ENCODE measurements at regions not wholly inside any gene's neighbourhood (a gene's known extent, or its start where the extent isn't known, plus 50 kb on each side); places are given as distances from the start of the nearest gene placed in this dataset.

GRCh38 chr11:43242401-43242800 is 69.4 kb upstream of the API5 start:
- DNase-seq (ENCODE audit: insufficient read length, low spot score): no peak
- FAIRE-seq: no peak
- TF ChIP-seq POLR2AphosphoS5 (IDR thresholded peaks at IDR 0.05; ENCODE audit: low read depth, low read length) (no peak), POLR2A (IDR thresholded peaks at IDR 0.05; ENCODE audit: low read depth, low read length) (no peak), TAF1 (IDR thresholded peaks at IDR 0.05; ENCODE audit: low read depth, low read length) (no peak), PAX5 (IDR thresholded peaks at IDR 0.05; ENCODE audit: insufficient read depth, low read length, severe bottlenecking) (no peak), SPI1 (IDR thresholded peaks at IDR 0.05; ENCODE audit: low read depth, low read length) (no peak), POU2F2 (IDR thresholded peaks at IDR 0.05; ENCODE audit: low read depth, low read length) (no peak)

GRCh38 chr11:43243927-43244326 is 67.9 kb upstream of the API5 start:
- no peak for FAIRE-seq

GRCh38 chr11:43245466-43245865 is 66.3 kb upstream of the API5 start:
- FAIRE-seq: no peak
- no peak for TF ChIP-seq SPI1 (IDR thresholded peaks at IDR 0.05; ENCODE audit: low read depth, low read length)
- DNase-seq (ENCODE audit: insufficient read length, low spot score): no peak

More at GRCh38 chr11:43243927-43244326, 67.9 kb upstream of the API5 start:
- no peak for DNase-seq (ENCODE audit: insufficient read length, low spot score)
- TF ChIP-seq POLR2A (IDR thresholded peaks at IDR 0.05; ENCODE audit: low read depth, low read length) (no peak), PAX5 (IDR thresholded peaks at IDR 0.05; ENCODE audit: insufficient read depth, low read length, severe bottlenecking) (no peak), TAF1 (IDR thresholded peaks at IDR 0.05; ENCODE audit: low read depth, low read length) (no peak), SPI1 (IDR thresholded peaks at IDR 0.05; ENCODE audit: low read depth, low read length) (no peak), POU2F2 (IDR thresholded peaks at IDR 0.05; ENCODE audit: low read depth, low read length) (no peak), POLR2AphosphoS5 (IDR thresholded peaks at IDR 0.05; ENCODE audit: low read depth, low read length) (no peak)

GRCh38 chr11:43250309-43250708 is 61.5 kb upstream of the API5 start:
- DNase-seq (ENCODE audit: insufficient read length, low spot score) (no peak), FAIRE-seq (no peak)
- TF ChIP-seq POLR2AphosphoS5 (IDR thresholded peaks at IDR 0.05; ENCODE audit: low read depth, low read length) (no peak), POU2F2 (IDR thresholded peaks at IDR 0.05; ENCODE audit: low read depth, low read length) (no peak), POLR2A (IDR thresholded peaks at IDR 0.05; ENCODE audit: low read depth, low read length) (no peak), PAX5 (IDR thresholded peaks at IDR 0.05; ENCODE audit: insufficient read depth, low read length, severe bottlenecking) (no peak), TAF1 (IDR thresholded peaks at IDR 0.05; ENCODE audit: low read depth, low read length) (no peak), SPI1 (IDR thresholded peaks at IDR 0.05; ENCODE audit: low read depth, low read length) (no peak)

GRCh38 chr11:43261775-43262174 is 50.0 kb upstream of the API5 start:
- TF ChIP-seq PAX5 (IDR thresholded peaks at IDR 0.05; ENCODE audit: insufficient read depth, low read length, severe bottlenecking) (no peak), POLR2A (IDR thresholded peaks at IDR 0.05; ENCODE audit: low read depth, low read length) (no peak), POLR2AphosphoS5 (IDR thresholded peaks at IDR 0.05; ENCODE audit: low read depth, low read length) (no peak), TAF1 (IDR thresholded peaks at IDR 0.05; ENCODE audit: low read depth, low read length) (no peak), POU2F2 (IDR thresholded peaks at IDR 0.05; ENCODE audit: low read depth, low read length) (no peak), SPI1 (IDR thresholded peaks at IDR 0.05; ENCODE audit: low read depth, low read length) (no peak)
- FAIRE-seq: no peak
- DNase-seq (ENCODE audit: insufficient read length, low spot score): no peak

Measured in GM12891 (cell line).